ENCODE measurements at regions not wholly inside any gene's neighbourhood (a gene's known extent, or its start where the extent isn't known, plus 50 kb on each side); places are given as distances from the start of the nearest gene placed in this dataset.
"Not testable (repeated sequence)": the region's sequence is repeated elsewhere in the genome, so short reads cannot be mapped to it uniquely, and the experiment has no call there.

- no peak for DNase-seq
These were observed 51.8 kb upstream of the ZSWIM5 start for GRCh38 chr1:45258059-45258650.

- no peak for DNase-seq
These were observed 52.6 kb upstream of the ZSWIM5 start for GRCh38 chr1:45259053-45259452.

GRCh38 chr1:45260244-45260643, 53.8 kb upstream of the ZSWIM5 start:
- DNase-seq = no peak

GRCh38 chr1:45263132-45263531, 56.7 kb upstream of the ZSWIM5 start:
- no peak for DNase-seq

GRCh38 chr1:45265244-45265643, 58.8 kb upstream of the ZSWIM5 start:
- DNase-seq = no peak

- DNase-seq = peak in 3 of 56 donors; percentile 1 to 6 (median 1)
These were observed 59.9 kb upstream of the ZSWIM5 start for GRCh38 chr1:45266151-45266801.

GRCh38 chr1:45268310-45268709, 58.4 kb upstream of the HPDL start:
- DNase-seq = not testable (repeated sequence)

GRCh38 chr1:45272267-45272666, 54.4 kb upstream of the HPDL start:
- not testable (repeated sequence) for DNase-seq

GRCh38 chr1:45272913-45273371, 53.8 kb upstream of the HPDL start:
- DNase-seq = no peak

- peak in 16 of 56 donors; percentile 2 to 22 (median 8) for DNase-seq
These were observed 51.6 kb upstream of the HPDL start for GRCh38 chr1:45275054-45275453.
